AG04450 (cell line): ENCODE measurements at regions not wholly inside any gene's neighbourhood (a gene's known extent, or its start where the extent isn't known, plus 50 kb on each side); places are given as distances from the start of the nearest gene placed in this dataset.

Experiments used
- CTCF ChIA-PET: fragments of 300-600, 350-600 bp; formaldehyde crosslinking; extraction: SDS; loops from one replicate; lab custom pipeline; 2022; ENCODE audit warnings: antibody characterized with exemption, inconsistent platforms; lab: Charles Lee
- POLR2A ChIA-PET: fragments of 350-600 bp; formaldehyde crosslinking; extraction: SDS; loops from one replicate; lab custom pipeline; 2021; ENCODE audit warnings: antibody characterized with exemption, inconsistent platforms; lab: Yijun Ruan, JAX
- DNase-seq: peaks from one replicate; pipeline ENCODE4 v3.0.0-alpha.2; 2011; ENCODE audit warnings: low read depth, low spot score
- H3K27ac ChIP-seq: one replicate; pipeline ENCODE4 v1.5.1; 2012; ENCODE audit warnings: low read depth, low read length, control low read depth
- H3K27me3 ChIP-seq: one replicate; pipeline ENCODE4 v1.6.0; 2012; ENCODE audit warnings: low read length; ENCODE audit not compliant: control insufficient read depth, insufficient read depth
- H3K4me3 ChIP-seq: 2 replicates; pipeline ENCODE4 v1.5.1; 2011; ENCODE audit warnings: mild to moderate bottlenecking, low read depth, low read length, control low read depth
- H3K9me3 ChIP-seq: 2 replicates; pipeline ENCODE4 v1.5.1; 2012; ENCODE audit warnings: low read length; ENCODE audit not compliant: control insufficient read depth, insufficient read depth
- TF ChIP-seq, protein P1 (sequence below): IDR thresholded peaks from 2 replicates; pipeline ENCODE4 v1.5.1; 2011; ENCODE audit warnings: low read depth, low read length, control low read depth, inconsistent platforms

DNA sequence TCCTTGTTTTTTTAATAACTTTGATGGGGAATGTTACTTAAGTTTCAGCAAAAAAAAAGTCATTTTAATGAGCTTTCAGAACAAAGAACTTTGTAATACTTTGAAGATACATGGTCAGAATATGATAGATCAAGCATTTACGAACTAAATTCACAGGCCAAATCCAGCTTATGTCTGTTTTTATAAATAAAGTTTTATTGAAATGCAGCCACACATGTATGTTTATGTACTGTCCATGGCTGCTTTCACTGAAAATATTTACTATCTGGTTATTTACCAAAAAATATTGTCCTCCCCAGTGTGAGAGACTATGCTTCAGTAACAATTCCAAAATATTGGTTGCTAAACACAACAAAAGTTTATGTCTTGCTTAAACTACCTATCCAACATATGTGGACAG lies 366.7 kb downstream of the PIK3R1 start:
- DNase-seq: no peak
- CTCF ChIA-PET: no interaction called here
- H3K27ac ChIP-seq: no peak overlapping the region
- no peaks in the 10 kb centered on the region for H3K9me3 ChIP-seq
- POLR2A ChIA-PET: no interaction called here
- no peaks in the 10 kb centered on the region for H3K27me3 ChIP-seq
- TF ChIP-seq, protein P1, sequence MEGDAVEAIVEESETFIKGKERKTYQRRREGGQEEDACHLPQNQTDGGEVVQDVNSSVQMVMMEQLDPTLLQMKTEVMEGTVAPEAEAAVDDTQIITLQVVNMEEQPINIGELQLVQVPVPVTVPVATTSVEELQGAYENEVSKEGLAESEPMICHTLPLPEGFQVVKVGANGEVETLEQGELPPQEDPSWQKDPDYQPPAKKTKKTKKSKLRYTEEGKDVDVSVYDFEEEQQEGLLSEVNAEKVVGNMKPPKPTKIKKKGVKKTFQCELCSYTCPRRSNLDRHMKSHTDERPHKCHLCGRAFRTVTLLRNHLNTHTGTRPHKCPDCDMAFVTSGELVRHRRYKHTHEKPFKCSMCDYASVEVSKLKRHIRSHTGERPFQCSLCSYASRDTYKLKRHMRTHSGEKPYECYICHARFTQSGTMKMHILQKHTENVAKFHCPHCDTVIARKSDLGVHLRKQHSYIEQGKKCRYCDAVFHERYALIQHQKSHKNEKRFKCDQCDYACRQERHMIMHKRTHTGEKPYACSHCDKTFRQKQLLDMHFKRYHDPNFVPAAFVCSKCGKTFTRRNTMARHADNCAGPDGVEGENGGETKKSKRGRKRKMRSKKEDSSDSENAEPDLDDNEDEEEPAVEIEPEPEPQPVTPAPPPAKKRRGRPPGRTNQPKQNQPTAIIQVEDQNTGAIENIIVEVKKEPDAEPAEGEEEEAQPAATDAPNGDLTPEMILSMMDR: no peak
- H3K4me3 ChIP-seq: no peak overlapping the region

DNA sequence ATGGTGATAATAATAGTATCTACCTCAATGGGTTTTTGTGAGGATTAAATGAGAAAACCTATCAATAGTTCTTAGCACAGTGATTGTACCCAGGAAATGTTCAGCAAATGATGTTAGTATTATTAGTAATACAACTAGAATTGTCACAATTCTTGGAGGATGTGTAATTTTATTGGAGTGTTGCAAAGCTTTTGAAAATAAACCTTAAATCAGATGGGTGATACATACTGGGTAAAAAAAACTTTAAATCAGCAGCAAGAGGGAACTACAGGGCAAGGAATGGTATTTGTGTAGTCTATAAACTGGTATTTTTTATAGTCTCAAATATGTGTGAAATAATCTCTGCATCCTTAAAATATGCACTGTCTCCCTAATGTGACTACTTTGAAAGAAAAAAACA lies 371.6 kb downstream of the PIK3R1 start:
- Histone ChIP-seq H3K9me3 (no peaks in the 10 kb centered on the region), H3K4me3 (no peak overlapping the region), H3K27me3 (no peaks in the 10 kb centered on the region), H3K27ac (no peak overlapping the region)
- TF ChIP-seq, protein P1: no peak
- ChIA-PET POLR2A (no interaction called here), CTCF (no interaction called here)
- DNase-seq: no peak

DNA sequence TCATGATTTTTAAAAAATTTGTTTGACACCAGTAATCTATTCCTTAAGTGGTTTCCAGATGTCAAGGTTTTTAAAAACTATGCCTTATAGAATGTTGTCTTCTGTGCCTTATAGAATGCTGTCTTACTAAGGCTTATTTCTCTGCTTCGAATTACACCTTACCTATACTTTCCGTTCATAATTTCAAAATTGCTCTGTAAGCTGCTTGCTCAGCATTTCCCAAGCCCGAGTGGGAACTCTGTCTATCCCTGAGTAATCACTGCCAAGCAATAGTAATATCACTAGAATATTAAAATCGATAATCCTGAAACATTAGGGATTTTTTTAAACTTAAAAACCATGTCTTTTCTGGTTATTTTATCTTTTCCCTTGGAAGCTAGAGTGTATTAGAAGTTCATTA lies 376.3 kb downstream of the PIK3R1 start:
- no peak overlapping the region for H3K27ac ChIP-seq
- TF ChIP-seq, protein P1: no peak
- ChIA-PET CTCF (no interaction called here), POLR2A (no interaction called here)
- H3K27me3 ChIP-seq: no peaks in the 10 kb centered on the region
- H3K4me3 ChIP-seq: no peak overlapping the region
- no peak for DNase-seq
- no peaks in the 10 kb centered on the region; the same call in 1 of the 2 replicates for H3K9me3 ChIP-seq

DNA sequence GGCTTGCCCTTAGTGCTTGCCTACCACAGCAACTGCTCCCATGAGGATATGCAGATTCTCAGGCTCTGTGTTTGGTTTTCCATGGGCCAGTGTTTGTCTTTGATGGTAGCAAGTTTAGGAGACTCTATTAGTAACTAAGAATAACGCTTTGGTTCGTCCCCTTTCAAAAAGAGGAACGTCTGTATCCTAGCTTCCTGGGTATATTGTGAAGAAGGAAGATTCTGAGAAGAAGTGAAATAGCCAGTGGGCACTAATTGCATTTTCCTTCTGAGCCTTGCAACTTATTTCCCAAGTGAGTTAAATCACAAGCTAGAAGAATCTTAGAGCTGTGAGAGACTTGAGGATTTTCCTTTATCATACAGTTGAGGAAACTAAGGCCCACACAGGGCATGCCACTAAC lies 376.8 kb downstream of the PIK3R1 start:
- DNase-seq: no peak
- no peak overlapping the region for H3K4me3 ChIP-seq
- no peaks in the 10 kb centered on the region for H3K27me3 ChIP-seq
- TF ChIP-seq, protein P1: no peak
- no peaks in the 10 kb centered on the region; the same call in 1 of the 2 replicates for H3K9me3 ChIP-seq
- no peak overlapping the region for H3K27ac ChIP-seq
- ChIA-PET CTCF (no interaction called here), POLR2A (no interaction called here)

DNA sequence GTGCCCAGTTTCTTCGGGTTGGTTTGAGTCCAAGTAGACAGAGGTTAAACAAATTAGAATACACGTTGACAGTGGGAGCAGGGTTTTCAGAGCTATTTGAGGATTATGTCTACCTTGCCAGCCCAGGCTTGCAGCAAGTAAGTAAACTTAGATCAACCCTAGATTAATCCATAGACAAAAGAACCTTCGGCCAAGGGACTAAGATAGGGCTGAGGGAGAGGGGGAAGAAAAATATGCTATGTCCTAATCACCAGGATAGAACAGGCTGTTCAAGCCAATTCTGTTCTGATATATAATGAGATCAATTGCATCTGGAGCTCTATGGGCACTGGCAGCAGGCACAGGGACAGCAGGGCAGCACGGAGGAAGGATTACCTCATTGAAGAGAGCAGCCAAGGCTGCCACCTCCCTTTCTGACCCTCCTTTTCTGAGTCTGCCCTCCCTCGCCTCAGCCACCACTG lies 377.7 kb downstream of the PIK3R1 start:
- Histone ChIP-seq H3K4me3 (no peak overlapping the region), H3K9me3 (no peaks in the 10 kb centered on the region; the same call in 1 of the 2 replicates), H3K27ac (no peak overlapping the region), H3K27me3 (no peaks in the 10 kb centered on the region)
- ChIA-PET POLR2A (no interaction called here), CTCF (no interaction called here)
- TF ChIP-seq, protein P1: no peak
- DNase-seq: no peak
